ENCODE measurements at regions not wholly inside any gene's neighbourhood (a gene's known extent, or its start where the extent isn't known, plus 50 kb on each side); places are given as distances from the start of the nearest gene placed in this dataset.
"Not testable (repeated sequence)": the region's sequence is repeated elsewhere in the genome, so short reads cannot be mapped to it uniquely, and the experiment has no call there.

- no peak for DNase-seq
Measured at GRCh38 chr14:27845241-27845850, 921.2 kb upstream of the FOXG1 start.

GRCh38 chr14:27845902-27846301 is 920.7 kb upstream of the FOXG1 start:
- no peak for DNase-seq

GRCh38 chr14:27847480-27847879 is 919.1 kb upstream of the FOXG1 start:
- not testable (repeated sequence) for DNase-seq

- DNase-seq: not testable (repeated sequence)
Measured at GRCh38 chr14:27849193-27849592, 917.4 kb upstream of the FOXG1 start.

GRCh38 chr14:27862684-27863083 is 903.9 kb upstream of the FOXG1 start:
- DNase-seq: no peak

GRCh38 chr14:27863166-27863565 is 903.4 kb upstream of the FOXG1 start:
- no peak for DNase-seq

- no peak for DNase-seq
Measured at GRCh38 chr14:27881063-27881462, 885.5 kb upstream of the FOXG1 start.

GRCh38 chr14:27881646-27882045 is 884.9 kb upstream of the FOXG1 start:
- no peak for DNase-seq

GRCh38 chr14:27886256-27886655 is 880.3 kb upstream of the FOXG1 start:
- DNase-seq: no peak

GRCh38 chr14:27890259-27890658 is 876.3 kb upstream of the FOXG1 start:
- no peak for DNase-seq

- DNase-seq: not testable (repeated sequence)
Measured at GRCh38 chr14:27908484-27908883, 858.1 kb upstream of the FOXG1 start.

GRCh38 chr14:27916326-27916725 is 850.3 kb upstream of the FOXG1 start:
- DNase-seq: no peak

GRCh38 chr14:27917896-27918295 is 848.7 kb upstream of the FOXG1 start:
- no peak for DNase-seq

GRCh38 chr14:27927519-27927918 is 839.1 kb upstream of the FOXG1 start:
- no peak for DNase-seq

- no peak for DNase-seq
Measured at GRCh38 chr14:27929797-27930347, 836.7 kb upstream of the FOXG1 start.

- DNase-seq: no peak
Measured at GRCh38 chr14:27938392-27938791, 828.2 kb upstream of the FOXG1 start.

GRCh38 chr14:27945512-27945911 is 821.1 kb upstream of the FOXG1 start:
- no peak for DNase-seq

- no peak for DNase-seq
Measured at GRCh38 chr14:27958757-27959156, 807.8 kb upstream of the FOXG1 start.

GRCh38 chr14:27995691-27996090 is 770.9 kb upstream of the FOXG1 start:
- no peak for DNase-seq

- no peak for DNase-seq
Measured at GRCh38 chr14:28001002-28001401, 765.6 kb upstream of the FOXG1 start.

- no peak for DNase-seq
Measured at GRCh38 chr14:28012629-28013415, 753.8 kb upstream of the FOXG1 start.

GRCh38 chr14:28020112-28020511 is 746.5 kb upstream of the FOXG1 start:
- DNase-seq: no peak

GRCh38 chr14:28023853-28024252 is 742.7 kb upstream of the FOXG1 start:
- DNase-seq: no peak

GRCh38 chr14:28052251-28052650 is 714.3 kb upstream of the FOXG1 start:
- DNase-seq: no peak
